DMS53 (cell line): ENCODE measurements at regions not wholly inside any gene's neighbourhood (a gene's known extent, or its start where the extent isn't known, plus 50 kb on each side); places are given as distances from the start of the nearest gene placed in this dataset.

Experiments
- DNase-seq: peaks from one replicate; lab custom pipeline; 2025; lab: John Stamatoyannopoulos, UW

DNA sequence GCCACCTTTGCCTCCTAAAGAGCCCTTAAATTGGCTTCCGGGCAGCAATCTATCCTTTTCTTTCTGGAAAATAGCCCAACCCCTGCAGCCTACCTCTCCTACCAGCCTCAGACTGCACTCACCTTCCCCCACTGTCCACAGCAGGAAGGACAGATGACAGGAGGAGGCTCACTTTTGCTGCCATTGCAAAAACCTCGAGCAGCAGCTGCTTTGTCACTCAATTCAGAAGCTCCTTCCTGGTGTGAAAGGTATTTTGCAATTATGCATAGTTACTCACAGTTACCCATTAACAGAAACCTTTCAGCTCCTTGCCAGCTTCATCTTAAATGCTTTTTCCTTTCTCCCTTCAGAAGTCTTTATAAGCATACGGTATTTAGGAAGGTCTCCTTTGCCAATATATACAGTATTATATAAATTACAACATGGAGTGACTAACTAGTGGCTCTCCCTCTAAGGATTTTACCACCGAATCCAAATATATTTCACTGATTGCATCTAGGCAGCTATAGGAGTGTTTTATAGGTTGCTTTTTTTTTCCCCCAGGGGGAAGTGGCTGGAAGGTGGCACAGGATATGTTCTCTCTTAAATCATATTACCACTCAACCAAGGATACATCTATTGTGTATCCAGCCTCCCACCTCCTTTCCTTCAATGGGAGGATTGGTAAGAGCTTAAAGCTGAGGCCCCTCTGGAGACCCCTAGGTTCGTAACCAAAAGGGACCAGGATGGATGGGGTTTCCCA, 142.1 kb upstream of the IPO9 start:
- peak; percentile 94 for DNase-seq

DNA sequence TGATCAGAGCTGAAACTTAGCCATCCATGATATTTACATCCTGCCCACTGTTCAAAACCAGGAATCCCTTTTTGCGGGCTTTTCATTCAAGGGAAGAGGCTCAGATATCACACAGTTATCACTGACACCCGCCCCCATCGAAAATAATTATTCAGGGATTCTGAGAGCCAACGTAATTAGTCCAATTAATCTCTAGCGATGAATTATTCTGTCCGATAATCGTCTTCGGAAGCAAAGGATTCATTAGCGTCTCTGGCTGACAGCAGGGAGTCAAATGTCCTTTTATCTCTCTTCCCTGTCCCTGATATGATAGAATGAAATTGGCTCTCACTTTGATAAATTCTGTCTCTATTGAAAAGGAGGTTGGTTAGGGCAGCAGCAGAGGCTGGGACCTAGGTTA, 140.4 kb upstream of the IPO9 start:
- DNase-seq: no peak

DNA sequence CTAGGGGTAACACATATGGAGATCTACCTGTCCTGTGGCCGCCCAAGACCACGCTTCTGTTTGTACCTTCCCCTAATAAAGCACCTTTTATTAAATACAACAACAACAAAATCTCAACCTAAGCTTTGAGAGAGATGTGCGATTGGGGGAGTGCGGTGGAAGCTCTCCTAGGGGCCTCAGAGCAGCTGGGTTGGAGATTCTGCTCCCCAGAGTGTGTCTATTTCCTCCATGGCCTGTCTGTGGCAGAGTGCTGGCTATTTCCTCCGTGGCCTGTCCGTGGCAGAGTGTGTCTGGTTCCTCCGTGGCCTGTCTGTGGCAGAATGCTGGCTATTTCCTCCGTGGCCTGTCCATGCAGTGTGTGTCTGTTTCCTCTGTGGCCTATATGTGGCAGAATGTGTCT, 139.3 kb upstream of the IPO9 start:
- no peak for DNase-seq

DNA sequence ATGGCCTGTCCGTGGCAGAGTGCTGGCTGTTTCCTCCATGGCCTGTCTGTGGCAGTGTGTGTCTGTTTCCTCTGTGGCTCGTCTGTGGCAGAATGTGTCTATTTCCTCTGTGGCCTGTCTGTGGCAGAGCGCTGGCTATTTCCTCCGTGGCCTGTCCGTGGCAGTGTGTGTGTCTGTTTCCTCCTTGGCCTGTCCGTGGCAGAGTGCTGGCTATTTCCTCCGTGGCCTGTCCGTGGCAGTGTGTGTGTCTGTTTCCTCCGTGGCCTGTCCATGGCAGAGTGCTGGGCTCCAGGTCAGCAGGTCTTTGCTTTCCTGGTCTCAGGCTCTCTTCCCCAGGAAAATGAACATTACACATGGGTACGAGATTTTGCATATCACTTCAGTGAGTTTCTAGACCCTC, 138.4 kb upstream of the IPO9 start:
- DNase-seq: no peak

DNA sequence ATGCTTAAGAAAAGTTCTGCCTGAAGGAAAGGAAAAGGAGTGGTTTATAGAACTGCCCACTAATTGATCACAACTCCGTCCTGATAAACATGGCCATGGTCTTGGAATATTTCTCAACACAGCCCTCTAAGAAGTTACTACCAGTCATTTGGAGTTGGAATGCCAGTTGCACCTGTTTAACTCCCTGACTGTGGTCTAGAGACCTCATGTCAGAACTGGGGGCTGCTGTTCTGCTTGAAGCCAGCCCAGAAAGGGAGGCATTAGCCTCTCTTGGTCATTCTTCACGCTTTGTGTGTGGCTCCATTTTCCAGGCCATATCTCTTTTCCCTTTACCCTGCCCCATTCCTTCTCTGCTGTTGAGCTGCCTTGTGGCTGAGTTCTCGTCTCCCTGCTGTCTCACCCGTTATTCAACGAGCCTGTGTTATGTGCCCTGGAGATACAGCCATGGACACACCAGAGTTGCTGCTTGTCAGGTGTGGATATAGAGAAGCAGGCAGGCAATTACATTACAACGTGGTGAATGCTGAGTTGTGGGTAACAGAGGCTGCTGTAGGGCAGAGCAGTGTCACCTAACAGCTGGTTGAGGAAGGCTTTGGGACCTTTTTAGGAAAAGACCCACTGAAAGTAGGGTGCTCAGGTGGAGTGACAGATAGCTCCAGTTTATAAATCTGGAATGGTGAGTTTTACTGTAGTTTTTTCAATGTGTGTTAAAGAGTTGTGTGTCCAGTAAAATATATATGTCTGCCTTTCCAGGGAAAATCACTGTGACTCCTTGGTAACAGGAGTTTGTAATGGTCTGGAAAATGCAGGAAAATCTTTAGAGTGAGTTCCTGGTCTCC, 137.0 kb upstream of the IPO9 start:
- no peak for DNase-seq

DNA sequence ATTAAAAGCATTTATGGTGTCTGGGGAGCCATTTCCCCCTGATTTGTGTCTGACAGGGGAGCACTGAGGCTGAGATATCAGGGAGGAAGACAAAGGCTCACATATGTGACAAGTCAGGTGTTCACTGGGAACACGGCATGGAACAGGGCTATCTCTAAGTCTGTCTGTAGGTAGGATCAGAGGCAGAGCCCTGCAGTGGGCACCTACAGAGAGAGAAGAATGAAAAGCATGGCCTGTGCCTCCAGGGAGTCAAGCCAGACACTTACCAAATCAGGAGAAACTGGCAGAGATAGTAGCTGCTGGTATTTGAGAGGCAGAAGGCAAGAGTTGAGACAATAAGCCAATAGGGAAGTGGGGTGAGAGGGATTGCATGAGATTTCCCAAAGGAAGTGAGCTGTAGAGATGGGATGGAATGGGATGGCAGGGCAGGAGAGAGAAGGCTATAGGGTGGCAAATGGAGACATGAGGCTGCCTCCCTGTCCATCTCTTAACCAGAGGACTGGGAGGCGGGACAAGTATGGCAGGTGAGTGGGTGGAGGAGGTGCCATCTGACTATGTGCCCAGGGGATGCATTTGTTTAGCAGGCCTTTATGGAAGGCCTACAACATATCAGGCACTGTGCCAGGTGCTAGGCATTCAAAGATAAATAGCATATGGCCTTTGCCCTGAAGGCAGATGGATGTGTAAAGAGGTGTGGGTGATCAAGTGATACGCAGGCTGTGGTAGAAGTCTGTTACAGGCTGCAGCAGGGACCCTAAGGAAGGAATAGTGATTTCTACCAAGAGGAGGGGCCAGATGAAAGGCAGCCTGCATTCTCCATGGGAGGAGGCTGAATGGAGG, 136.2 kb upstream of the IPO9 start:
- peak; percentile 80 for DNase-seq

DNA sequence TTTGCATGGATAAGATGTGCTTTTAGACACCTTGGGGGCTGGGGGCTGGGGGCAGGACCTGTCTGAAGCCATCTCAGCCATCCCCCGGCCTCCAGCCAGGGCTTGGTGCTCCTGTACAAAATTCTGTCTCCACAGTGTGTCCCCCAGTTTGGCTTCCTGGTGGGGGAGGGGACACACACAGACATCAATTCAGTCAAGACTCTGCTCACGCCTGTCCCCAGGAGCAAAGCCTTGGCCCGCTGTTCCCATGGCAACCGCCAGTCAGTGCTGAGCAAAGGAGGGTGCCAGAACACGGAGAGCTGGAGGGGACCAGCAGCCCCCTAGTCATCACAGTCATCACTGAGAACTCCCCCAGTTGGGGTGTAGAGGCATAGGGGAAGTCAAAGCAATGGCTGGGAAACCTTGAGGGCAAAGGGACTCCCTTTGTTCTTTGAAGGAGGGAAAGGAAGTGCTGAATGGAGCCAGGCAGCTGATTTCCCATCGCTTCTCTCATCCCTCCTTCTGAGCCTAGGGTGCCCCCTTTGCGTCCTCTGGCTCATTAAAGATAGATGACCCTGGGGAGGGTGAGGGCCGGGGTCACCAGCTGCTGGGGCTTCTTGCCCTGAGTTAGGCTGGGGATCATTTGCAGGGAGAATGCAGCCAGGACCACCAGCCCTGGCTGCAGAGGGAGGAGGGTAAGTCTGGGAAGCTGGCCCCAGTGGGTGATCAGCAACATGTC, 134.9 kb upstream of the IPO9 start:
- no peak for DNase-seq

DNA sequence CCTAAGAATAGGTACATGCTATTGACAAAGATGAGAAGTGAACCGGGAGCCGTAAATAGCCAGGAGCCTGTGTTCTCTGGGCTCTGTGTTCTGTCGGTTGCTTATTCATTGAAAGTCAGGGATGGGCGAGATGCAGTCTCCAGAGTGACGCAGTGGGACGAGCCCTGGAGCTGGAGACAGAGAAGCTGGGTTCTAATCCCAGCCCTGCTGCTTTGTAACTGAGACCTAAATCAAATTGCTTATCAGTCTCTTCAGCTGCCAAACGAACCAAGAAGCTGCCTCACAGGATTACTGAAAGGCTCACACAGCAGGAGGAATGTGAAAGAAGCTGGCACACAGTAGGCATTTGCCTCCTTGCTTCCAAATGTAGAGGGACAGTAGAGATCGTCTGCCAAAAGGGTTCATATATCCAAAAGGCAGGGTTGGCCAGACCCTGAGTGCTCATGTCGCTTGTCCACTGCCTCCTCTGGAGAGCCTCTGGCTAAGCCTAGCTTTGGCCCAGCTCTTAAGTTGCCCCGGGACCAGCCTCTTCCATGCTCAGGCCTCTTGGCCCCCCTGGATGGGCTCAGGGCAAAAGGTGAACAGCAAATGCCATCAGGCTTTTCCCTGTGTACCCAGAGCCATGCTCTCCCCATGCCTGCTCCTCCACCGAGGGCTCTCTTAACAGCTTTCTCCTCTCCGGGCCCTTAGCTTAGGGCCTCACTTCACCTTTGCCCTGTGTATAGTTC, 134.2 kb upstream of the IPO9 start:
- DNase-seq: no peak

DNA sequence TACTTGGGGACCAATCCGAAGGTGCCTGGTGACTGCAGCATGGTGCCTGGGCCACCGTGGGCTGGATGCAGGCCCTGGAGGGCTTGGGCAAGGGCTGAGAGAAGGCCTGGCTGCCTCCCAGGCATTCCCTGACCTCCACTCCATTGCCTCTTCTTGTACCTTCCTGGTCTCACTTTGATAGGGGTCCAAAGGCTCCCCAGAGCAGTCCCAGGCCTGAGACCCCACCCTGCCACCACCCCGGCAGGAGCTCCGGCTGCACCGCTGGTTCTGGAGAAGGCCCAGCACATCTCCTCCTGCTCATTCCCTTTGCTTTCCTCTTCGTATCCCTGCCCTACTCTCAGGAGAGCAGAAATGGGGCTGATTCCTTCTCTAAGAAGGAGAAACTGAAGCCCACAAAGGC, 133.3 kb upstream of the IPO9 start:
- DNase-seq: no peak

DNA sequence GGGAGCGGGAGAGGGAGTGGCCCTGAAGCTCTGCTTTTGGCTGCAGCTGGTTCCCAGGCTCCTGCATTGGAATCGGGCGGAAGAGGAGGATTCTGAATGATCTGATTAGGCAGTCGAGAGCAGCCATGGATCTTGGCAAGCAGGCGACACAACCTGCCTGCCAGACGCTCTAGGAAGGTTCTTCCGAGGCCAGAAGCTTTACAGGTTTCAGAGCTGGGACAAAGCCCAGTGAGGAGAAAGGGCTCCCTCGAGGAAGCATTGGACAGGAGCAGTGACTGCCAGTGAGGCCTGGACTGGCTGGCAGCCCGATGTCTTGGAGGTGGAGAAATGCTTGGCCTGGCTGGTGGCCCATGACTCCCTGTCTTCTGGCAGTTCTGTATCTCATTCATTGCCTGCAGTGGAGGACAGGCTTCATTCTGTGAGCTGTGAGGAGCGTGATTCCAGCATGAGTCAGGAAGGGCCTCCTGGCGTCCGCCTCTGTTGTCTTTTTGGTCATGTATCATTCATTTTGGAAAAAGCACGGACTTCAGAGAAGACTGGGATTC, 132.7 kb upstream of the IPO9 start:
- no peak for DNase-seq

DNA sequence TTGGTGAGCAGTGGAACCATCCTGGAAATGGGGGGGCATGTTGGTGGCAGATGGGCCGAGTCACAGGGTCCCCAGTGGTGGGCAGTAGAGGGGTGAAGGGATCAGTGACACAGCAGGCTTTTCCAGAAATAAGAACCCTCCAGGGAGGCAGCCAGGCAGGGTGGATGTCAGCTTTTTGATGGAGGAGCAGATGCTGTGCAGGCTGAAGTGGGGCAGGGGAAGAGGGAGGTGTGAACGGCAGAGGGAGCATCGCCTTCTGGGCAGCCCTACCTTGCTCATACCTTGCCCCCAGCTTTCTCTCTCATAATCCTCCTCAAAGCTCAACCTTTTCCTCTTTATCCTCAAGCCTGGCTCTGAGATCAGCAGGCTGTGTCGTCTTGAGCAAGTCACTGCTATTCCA, 131.8 kb upstream of the IPO9 start:
- no peak for DNase-seq

DNA sequence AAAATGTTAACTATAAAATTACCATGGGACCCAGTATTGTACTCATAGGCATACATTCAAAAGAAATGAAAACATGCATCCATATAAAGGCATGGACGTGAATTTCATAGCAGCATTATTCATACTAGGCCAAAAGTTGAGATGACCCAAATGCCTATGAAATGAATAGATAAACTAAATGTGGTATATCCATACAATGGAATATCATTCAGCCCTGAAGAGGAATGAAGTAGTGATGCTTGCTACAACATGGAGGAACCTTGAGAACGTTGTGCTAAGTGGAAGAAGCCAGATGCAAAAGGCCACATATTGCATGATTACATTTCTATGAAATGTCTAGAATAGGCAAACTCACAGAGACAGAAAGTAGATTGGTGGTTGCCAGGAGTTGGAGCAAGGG, 127.1 kb upstream of the IPO9 start:
- no peak for DNase-seq

DNA sequence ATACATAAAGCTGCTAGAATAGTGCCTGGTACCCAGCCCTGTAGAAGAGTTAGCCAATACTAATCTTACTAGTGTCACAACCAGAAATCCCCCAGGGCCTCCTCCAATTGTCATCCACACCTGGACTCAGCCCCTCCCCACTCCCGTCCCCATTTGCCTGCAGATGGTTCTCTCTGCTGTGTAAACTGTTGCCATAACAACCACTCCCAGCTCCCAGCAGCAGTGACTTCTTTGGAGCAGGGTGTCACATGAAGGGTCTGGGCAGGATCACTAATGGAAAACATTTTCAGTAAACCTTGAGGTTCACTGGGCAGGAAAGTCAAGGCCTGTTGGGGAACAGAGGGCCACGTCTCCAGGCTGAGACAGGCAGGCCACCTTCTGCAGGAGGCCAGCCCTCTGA, 126.0 kb upstream of the IPO9 start:
- peak; percentile 100 for DNase-seq

DNA sequence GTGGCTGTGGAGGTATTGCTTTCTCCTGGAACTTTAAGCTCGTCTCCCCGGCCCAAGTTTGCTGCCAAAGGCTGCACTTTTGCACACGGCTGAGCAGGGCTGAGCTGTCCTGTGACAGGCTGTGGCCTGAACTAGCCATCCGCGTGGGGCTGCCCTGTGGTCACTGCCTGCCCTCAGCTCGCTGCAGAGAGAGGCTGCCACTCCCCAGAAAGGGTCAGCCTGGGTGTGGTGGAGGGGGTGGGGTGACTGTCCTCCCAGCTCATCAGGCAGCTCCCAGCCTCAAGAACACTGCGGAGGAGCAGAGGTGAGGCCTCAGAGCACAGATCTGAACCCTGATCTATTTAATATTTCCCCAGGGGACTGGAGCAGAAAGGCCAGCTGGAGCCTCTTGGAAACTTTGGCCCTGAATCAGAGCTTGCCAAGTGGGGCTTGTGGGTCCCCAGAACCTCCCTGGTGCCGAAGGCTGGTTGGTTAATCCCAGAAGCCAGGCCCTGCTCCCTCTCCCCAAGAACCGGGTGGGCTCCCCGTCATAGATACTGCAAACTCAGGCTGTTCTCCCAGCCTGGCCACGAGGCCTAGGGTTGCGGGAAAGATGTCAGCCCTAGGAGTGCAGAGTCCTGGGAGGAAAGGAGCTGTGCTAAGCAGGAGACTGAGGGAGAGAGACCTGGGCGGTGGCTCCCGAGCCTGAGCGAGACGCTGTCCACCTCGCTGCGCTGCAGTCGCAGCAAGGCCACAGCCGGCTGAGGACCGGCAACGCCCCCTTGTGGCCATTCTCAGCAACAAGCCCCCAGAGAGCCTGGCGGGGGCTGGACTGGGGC, 125.1 kb upstream of the IPO9 start:
- DNase-seq: peak; percentile 95

DNA sequence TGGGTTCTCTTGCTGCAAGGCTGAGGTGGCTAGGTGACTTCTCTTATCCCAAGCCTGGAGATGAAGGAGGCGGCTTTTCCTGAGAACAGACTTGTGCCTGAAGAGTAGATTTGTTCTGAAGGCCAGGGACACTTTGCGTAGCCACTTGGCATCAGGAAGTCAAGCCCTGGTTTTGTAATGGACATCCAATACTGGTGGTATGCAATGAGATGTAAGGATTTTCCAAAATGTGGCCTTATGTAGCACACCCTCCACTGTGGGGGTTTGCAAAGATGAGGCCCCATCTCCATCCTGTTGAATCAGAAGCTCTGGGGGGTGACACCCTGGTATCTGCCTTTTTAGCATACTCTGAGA, 124.5 kb upstream of the IPO9 start:
- no peak for DNase-seq

DNA sequence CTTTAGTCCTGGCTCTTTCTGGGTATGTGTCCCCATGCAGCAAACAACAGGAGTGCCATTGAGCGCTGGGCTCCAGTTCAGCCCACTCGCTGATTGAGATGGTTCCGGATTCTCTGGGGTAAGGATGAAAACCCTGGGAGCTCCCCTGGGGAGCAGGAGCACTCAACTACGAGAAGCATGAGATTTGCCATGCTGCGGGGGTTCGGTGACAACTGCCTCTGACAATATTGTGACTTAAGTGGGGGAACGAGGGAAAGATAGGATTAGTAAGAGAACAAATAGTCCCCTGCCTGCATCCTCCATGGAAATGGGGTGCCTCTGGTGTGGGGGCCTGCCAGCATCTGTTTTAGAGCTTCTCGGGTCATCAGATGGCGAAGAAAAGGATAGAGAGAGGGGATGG, 123.6 kb upstream of the IPO9 start:
- DNase-seq: no peak

DNA sequence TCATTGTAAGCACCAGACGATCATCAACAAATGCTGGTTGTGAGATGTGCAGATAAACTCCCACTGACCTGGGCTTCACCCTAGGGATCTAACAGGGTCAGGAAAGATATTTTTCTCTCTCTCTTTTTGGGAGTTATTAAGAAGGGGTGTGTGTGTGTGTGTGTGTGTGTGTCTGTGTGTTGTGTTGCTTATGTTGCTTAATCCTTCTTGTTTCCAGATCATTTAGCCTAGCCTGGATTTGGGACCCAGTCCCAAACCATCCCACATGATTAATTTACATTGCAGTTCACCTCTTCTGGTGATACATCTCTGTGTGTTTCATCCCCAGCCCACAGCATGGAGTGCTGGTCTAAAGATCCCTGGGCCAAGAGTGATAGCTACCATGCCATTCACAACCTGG, 122.8 kb upstream of the IPO9 start:
- DNase-seq: no peak

DNA sequence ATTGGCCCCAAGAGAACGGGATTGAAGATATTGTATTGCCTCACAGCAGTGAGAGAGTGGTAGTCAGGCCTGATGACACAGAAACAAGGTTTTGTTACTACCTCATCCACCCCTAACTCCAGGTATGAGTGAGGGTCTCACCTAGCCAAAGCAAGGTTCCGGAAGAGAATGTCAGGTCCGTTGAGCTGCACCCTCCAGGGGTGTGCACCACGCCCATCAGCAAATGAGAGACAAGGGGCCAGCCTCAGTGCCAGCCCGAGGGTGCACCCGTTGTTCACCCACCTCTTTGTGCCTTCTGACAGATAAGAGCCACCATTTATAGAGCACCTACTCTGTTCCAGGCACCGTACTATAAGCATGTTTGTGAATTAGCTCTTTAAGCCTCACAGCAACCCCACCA, 121.9 kb upstream of the IPO9 start:
- no peak for DNase-seq

DNA sequence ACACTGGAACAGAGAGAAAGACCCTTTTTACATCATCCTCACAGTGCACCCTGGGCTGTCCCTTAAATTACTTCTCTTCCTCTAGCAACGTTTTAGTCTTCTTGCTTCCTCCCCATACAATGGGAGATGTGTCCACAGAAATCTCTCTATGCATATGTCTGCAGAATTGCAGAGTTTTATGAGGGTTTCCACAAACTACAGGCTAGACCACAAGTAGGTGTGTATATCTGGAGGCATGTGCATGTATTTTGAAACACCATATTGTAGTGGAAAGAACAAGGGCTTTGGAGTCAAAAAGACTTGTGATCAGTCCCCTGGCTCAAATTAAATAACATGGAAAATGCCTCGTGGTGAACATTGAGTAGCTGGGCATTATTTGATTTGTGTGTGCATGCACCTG, 121.3 kb upstream of the IPO9 start:
- no peak for DNase-seq

DNA sequence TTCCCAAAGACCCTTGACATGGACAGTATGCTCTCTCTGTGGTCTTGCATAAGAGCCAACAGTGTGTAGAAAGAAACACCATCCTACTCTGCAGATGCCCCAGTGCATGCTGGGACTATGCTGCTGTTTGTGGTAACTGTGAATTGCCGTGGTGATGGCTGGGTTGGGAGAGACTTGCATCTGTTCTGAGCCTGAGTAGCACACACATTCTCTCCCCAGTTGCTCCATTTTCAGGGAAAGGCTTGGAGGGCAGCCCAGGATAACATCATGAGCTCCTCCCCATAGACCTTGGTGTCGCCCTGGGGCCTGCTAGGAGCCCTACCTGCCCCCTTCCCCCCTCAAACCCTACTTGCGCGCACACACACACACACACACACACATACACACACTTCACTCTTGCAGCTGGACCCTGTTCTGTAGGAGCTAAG, 120.9 kb upstream of the IPO9 start:
- DNase-seq: peak; percentile 69
